ENCODE measurements at regions not wholly inside any gene's neighbourhood (a gene's known extent, or its start where the extent isn't known, plus 50 kb on each side); places are given as distances from the start of the nearest gene placed in this dataset.

DNA sequence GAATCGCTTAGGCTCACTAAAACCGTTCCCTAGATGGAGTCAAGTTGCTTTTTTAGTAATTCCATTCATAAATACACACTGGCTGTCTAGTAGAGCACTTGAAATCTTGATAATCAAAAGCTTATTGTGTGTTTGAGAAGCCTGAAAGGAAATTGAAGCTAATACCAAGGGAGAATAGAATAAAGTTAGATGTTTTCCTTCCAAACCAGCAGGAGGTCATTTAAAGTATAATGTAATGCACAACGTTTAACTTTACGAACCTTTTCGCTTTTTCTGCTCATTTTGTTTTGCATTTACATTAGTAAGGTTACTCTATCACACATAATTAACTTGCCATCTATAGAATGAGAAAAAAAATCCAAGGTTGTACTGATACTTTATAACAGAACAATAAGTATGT lies 440.9 kb downstream of the NKX6-1 start:
- no peaks in the 10 kb centered on the region for H3K79me2 ChIP-seq (replicated peaks; ENCODE audit: insufficient read depth)
- H3K4me3 ChIP-seq = no peak overlapping the region
- peaks cover 16% of the 10 kb centered on the region for H3K4me1 Mint-ChIP-seq
- no peaks in the 10 kb centered on the region for H3K36me3 ChIP-seq (ENCODE audit: insufficient read depth)
- DNase-seq (ENCODE audit: low spot score) = peak; percentile 16
- peak overlapping the region; percentile 39 for H3K4me2 ChIP-seq
- no peak for ATAC-seq
- no peaks in the 10 kb centered on the region for H3F3A ChIP-seq (replicated peaks; ENCODE audit: low read depth)
- H3K27me3 Mint-ChIP-seq (ENCODE audit: insufficient read depth, low read depth, poor library complexity) = no peaks in the 10 kb centered on the region
- H3K9me3 Mint-ChIP-seq = no peaks in the 10 kb centered on the region; the same call in 2 of the 3 replicates
- peaks cover 12% of the 10 kb centered on the region; the same call in 1 of the 2 replicates for H3K4me1 ChIP-seq (ENCODE audit: insufficient read depth)
- no peak overlapping the region for H2AFZ ChIP-seq
- peak overlapping the region; percentile 6; the same call in 1 of the 2 replicates for H3K27ac Mint-ChIP-seq
- H3K27ac ChIP-seq (ENCODE audit: low read depth) = no peak overlapping the region
- no peaks in the 10 kb centered on the region for H4K20me1 ChIP-seq (replicated peaks; ENCODE audit: insufficient read depth)
- H3K4me3 Mint-ChIP-seq = no peak overlapping the region
- H3K27me3 ChIP-seq (ENCODE audit: insufficient read depth) = no peaks in the 10 kb centered on the region
- peaks cover 8% of the 10 kb centered on the region; the same call in 1 of the 2 replicates for H3K9me2 ChIP-seq (ENCODE audit: insufficient read depth)
- H3K36me3 Mint-ChIP-seq (ENCODE audit: low read depth) = no peaks in the 10 kb centered on the region; the same call in 2 of the 3 replicates
- TF ChIP-seq, protein P1, sequence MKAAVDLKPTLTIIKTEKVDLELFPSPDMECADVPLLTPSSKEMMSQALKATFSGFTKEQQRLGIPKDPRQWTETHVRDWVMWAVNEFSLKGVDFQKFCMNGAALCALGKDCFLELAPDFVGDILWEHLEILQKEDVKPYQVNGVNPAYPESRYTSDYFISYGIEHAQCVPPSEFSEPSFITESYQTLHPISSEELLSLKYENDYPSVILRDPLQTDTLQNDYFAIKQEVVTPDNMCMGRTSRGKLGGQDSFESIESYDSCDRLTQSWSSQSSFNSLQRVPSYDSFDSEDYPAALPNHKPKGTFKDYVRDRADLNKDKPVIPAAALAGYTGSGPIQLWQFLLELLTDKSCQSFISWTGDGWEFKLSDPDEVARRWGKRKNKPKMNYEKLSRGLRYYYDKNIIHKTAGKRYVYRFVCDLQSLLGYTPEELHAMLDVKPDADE (IDR thresholded peaks at IDR 0.05) = no peak
- TF ChIP-seq JUNB (IDR thresholded peaks at IDR 0.05; ENCODE audit: unreplicated experiment) (no peak), ZNF331 (CRISPR knock-in tag; IDR thresholded peaks at IDR 0.05; ENCODE audit: low read depth) (no peak), STAT1 (IDR thresholded peaks at IDR 0.05; ENCODE audit: unreplicated experiment) (no peak), CREB1 (CRISPR knock-in tag; IDR thresholded peaks at IDR 0.05; ENCODE audit: low read depth) (no peak), POLR2AphosphoS5 (IDR thresholded peaks at IDR 0.05; ENCODE audit: low read depth) (no peak), EZH2phosphoT487 (IDR thresholded peaks at IDR 0.05; ENCODE audit: unreplicated experiment) (no peak), ZNF114 (CRISPR knock-in tag; IDR thresholded peaks at IDR 0.05) (no peak), EZH2 (IDR thresholded peaks at IDR 0.05; ENCODE audit: low read depth, unreplicated experiment) (no peak), NANOG (IDR thresholded peaks at IDR 0.05; ENCODE audit: borderline replicate concordance) (no peak)
- TF ChIP-seq, protein P2, sequence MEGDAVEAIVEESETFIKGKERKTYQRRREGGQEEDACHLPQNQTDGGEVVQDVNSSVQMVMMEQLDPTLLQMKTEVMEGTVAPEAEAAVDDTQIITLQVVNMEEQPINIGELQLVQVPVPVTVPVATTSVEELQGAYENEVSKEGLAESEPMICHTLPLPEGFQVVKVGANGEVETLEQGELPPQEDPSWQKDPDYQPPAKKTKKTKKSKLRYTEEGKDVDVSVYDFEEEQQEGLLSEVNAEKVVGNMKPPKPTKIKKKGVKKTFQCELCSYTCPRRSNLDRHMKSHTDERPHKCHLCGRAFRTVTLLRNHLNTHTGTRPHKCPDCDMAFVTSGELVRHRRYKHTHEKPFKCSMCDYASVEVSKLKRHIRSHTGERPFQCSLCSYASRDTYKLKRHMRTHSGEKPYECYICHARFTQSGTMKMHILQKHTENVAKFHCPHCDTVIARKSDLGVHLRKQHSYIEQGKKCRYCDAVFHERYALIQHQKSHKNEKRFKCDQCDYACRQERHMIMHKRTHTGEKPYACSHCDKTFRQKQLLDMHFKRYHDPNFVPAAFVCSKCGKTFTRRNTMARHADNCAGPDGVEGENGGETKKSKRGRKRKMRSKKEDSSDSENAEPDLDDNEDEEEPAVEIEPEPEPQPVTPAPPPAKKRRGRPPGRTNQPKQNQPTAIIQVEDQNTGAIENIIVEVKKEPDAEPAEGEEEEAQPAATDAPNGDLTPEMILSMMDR (conservative IDR thresholded peaks at IDR 0.05; ENCODE audit: low read depth in 2 of 2) = no peak
- TF ChIP-seq, protein P3, sequence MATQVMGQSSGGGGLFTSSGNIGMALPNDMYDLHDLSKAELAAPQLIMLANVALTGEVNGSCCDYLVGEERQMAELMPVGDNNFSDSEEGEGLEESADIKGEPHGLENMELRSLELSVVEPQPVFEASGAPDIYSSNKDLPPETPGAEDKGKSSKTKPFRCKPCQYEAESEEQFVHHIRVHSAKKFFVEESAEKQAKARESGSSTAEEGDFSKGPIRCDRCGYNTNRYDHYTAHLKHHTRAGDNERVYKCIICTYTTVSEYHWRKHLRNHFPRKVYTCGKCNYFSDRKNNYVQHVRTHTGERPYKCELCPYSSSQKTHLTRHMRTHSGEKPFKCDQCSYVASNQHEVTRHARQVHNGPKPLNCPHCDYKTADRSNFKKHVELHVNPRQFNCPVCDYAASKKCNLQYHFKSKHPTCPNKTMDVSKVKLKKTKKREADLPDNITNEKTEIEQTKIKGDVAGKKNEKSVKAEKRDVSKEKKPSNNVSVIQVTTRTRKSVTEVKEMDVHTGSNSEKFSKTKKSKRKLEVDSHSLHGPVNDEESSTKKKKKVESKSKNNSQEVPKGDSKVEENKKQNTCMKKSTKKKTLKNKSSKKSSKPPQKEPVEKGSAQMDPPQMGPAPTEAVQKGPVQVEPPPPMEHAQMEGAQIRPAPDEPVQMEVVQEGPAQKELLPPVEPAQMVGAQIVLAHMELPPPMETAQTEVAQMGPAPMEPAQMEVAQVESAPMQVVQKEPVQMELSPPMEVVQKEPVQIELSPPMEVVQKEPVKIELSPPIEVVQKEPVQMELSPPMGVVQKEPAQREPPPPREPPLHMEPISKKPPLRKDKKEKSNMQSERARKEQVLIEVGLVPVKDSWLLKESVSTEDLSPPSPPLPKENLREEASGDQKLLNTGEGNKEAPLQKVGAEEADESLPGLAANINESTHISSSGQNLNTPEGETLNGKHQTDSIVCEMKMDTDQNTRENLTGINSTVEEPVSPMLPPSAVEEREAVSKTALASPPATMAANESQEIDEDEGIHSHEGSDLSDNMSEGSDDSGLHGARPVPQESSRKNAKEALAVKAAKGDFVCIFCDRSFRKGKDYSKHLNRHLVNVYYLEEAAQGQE (IDR thresholded peaks at IDR 0.05; ENCODE audit: unreplicated experiment) = no peak
- TF ChIP-seq, protein P4, sequence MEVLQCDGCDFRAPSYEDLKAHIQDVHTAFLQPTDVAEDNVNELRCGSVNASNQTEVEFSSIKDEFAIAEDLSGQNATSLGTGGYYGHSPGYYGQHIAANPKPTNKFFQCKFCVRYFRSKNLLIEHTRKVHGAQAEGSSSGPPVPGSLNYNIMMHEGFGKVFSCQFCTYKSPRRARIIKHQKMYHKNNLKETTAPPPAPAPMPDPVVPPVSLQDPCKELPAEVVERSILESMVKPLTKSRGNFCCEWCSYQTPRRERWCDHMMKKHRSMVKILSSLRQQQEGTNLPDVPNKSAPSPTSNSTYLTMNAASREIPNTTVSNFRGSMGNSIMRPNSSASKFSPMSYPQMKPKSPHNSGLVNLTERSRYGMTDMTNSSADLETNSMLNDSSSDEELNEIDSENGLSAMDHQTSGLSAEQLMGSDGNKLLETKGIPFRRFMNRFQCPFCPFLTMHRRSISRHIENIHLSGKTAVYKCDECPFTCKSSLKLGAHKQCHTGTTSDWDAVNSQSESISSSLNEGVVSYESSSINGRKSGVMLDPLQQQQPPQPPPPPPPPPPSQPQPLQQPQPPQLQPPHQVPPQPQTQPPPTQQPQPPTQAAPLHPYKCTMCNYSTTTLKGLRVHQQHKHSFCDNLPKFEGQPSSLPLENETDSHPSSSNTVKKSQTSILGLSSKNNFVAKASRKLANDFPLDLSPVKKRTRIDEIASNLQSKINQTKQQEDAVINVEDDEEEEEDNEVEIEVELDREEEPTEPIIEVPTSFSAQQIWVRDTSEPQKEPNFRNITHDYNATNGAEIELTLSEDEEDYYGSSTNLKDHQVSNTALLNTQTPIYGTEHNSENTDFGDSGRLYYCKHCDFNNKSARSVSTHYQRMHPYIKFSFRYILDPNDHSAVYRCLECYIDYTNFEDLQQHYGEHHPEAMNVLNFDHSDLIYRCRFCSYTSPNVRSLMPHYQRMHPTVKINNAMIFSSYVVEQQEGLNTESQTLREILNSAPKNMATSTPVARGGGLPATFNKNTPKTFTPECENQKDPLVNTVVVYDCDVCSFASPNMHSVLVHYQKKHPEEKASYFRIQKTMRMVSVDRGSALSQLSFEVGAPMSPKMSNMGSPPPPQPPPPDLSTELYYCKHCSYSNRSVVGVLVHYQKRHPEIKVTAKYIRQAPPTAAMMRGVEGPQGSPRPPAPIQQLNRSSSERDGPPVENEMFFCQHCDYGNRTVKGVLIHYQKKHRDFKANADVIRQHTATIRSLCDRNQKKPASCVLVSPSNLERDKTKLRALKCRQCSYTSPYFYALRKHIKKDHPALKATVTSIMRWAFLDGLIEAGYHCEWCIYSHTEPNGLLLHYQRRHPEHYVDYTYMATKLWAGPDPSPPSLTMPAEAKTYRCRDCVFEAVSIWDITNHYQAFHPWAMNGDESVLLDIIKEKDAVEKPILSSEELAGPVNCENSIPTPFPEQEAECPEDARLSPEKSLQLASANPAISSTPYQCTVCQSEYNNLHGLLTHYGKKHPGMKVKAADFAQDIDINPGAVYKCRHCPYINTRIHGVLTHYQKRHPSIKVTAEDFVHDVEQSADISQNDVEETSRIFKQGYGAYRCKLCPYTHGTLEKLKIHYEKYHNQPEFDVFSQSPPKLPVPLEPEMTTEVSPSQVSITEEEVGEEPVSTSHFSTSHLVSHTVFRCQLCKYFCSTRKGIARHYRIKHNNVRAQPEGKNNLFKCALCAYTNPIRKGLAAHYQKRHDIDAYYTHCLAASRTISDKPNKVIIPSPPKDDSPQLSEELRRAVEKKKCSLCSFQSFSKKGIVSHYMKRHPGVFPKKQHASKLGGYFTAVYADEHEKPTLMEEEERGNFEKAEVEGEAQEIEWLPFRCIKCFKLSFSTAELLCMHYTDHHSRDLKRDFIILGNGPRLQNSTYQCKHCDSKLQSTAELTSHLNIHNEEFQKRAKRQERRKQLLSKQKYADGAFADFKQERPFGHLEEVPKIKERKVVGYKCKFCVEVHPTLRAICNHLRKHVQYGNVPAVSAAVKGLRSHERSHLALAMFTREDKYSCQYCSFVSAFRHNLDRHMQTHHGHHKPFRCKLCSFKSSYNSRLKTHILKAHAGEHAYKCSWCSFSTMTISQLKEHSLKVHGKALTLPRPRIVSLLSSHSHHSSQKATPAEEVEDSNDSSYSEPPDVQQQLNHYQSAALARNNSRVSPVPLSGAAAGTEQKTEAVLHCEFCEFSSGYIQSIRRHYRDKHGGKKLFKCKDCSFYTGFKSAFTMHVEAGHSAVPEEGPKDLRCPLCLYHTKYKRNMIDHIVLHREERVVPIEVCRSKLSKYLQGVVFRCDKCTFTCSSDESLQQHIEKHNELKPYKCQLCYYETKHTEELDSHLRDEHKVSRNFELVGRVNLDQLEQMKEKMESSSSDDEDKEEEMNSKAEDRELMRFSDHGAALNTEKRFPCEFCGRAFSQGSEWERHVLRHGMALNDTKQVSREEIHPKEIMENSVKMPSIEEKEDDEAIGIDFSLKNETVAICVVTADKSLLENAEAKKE (CRISPR knock-in tag; IDR thresholded peaks at IDR 0.05) = no peak

Measured in GM23338 (cell line).